Glutamatergic neuron (in vitro differentiated cells): ENCODE measurements at regions not wholly inside any gene's neighbourhood (a gene's known extent, or its start where the extent isn't known, plus 50 kb on each side); places are given as distances from the start of the nearest gene placed in this dataset.
"Not testable (repeated sequence)": the region's sequence is repeated elsewhere in the genome, so short reads cannot be mapped to it uniquely, and the experiment has no call there.

Experiments used
- DNase-seq: peaks from one replicate; pipeline ENCODE4 v3.0.0; 2022
- H3K27ac Mint-ChIP-seq: one replicate; pipeline ENCODE4 v1.8.0; 2020; ENCODE audit warnings: mild to moderate bottlenecking, mixed read lengths, inconsistent platforms; ENCODE audit not compliant: unreplicated experiment
- H3K27me3 Mint-ChIP-seq: one replicate; pipeline ENCODE4 v1.8.0; 2020; ENCODE audit warnings: mild to moderate bottlenecking, moderate library complexity, mixed read lengths, inconsistent platforms; ENCODE audit not compliant: unreplicated experiment
- H3K36me3 Mint-ChIP-seq: one replicate; pipeline ENCODE4 v1.8.0; 2020; ENCODE audit warnings: mild to moderate bottlenecking, mixed read lengths, inconsistent platforms; ENCODE audit not compliant: unreplicated experiment
- H3K4me1 Mint-ChIP-seq: one replicate; pipeline ENCODE4 v1.8.0; 2020; ENCODE audit warnings: mild to moderate bottlenecking, low read depth, mixed read lengths, inconsistent platforms; ENCODE audit not compliant: unreplicated experiment
- H3K4me3 Mint-ChIP-seq: one replicate; pipeline ENCODE4 v1.8.0; 2020; ENCODE audit warnings: mild to moderate bottlenecking, mixed read lengths, inconsistent platforms; ENCODE audit not compliant: unreplicated experiment
- H3K9me3 Mint-ChIP-seq: one replicate; pipeline ENCODE4 v1.8.0; 2020; ENCODE audit warnings: mild to moderate bottlenecking, moderate library complexity, mixed read lengths, inconsistent platforms; ENCODE audit not compliant: unreplicated experiment
- TF ChIP-seq, protein P1 (sequence below): fragments of 200-600 bp; sonication (generic); IDR thresholded peaks from one replicate; pipeline ENCODE4 v1.5.0; 2021; ENCODE audit not compliant: partially characterized antibody, unreplicated experiment

DNA sequence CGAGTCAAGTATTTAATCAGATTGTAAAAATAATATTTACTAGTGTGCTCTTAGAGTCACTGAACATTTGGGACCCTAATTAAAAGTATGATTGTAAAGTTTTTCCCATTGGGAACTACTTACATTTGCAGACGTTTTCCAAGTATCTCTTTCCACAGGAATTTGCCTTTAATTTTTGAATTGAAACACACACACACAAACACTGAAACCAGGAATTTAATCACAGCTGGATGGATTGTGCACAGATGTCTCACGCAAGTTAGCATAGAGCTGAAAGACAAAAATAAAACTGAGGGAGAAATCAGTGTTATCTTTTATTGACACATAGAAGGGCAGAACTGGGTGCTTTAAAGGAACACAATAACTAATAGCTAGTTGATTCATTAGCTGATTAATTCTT, 230.7 kb downstream of the RND3 start:
- Mint-ChIP-seq H3K27me3 (no peaks in the 10 kb centered on the region), H3K36me3 (no peaks in the 10 kb centered on the region), H3K27ac (no peak overlapping the region), H3K4me1 (no peaks in the 10 kb centered on the region), H3K4me3 (no peak overlapping the region), H3K9me3 (no peaks in the 10 kb centered on the region)
- TF ChIP-seq, protein P1, sequence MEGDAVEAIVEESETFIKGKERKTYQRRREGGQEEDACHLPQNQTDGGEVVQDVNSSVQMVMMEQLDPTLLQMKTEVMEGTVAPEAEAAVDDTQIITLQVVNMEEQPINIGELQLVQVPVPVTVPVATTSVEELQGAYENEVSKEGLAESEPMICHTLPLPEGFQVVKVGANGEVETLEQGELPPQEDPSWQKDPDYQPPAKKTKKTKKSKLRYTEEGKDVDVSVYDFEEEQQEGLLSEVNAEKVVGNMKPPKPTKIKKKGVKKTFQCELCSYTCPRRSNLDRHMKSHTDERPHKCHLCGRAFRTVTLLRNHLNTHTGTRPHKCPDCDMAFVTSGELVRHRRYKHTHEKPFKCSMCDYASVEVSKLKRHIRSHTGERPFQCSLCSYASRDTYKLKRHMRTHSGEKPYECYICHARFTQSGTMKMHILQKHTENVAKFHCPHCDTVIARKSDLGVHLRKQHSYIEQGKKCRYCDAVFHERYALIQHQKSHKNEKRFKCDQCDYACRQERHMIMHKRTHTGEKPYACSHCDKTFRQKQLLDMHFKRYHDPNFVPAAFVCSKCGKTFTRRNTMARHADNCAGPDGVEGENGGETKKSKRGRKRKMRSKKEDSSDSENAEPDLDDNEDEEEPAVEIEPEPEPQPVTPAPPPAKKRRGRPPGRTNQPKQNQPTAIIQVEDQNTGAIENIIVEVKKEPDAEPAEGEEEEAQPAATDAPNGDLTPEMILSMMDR, result no peak
- no peak for DNase-seq

DNA sequence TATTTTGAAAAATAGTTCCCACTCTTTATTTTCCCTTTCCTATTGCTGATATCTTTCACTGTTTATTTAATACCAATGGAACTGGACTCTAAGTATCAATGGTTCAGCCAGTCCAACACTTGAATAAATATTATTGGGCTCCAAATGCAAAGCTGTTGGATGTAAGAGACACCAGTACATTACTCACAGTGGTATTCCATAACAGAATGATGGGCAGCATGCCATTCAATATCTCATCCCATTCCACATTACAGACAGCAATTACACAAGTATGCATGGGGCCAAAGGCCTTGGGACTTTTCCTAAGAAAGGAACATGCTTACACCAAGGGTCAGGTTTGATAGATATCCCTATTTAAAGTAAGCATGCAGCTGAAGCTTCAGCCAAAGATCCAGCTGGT, 231.9 kb downstream of the RND3 start:
- Mint-ChIP-seq H3K27me3 (no peaks in the 10 kb centered on the region), H3K4me1 (no peaks in the 10 kb centered on the region), H3K27ac (no peak overlapping the region), H3K9me3 (no peaks in the 10 kb centered on the region), H3K4me3 (no peak overlapping the region), H3K36me3 (no peaks in the 10 kb centered on the region)
- no peak for DNase-seq
- TF ChIP-seq, protein P1, result no peak

DNA sequence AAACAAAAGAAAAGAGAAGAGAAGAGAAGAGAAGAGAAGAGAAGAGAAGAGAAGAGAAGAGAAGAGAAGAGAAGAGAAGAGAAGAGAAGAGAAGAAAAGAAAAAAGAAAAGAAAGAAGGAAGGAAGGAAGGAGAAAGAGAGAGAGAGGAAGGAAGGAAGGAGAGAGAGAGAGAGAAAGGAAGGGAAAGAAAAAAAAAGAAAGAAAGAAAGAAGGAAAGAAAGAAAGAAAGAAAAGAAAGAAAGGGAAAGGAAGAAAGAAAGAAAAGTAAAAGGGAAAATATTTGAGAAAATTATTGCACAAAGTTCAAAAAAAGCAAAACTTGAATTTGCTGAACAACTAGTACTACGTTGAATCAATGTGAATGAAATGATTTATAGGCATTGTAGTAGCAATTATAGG, 237.7 kb downstream of the RND3 start:
- H3K27ac Mint-ChIP-seq, H3K36me3 Mint-ChIP-seq, H3K4me3 Mint-ChIP-seq, H3K27me3 Mint-ChIP-seq, H3K9me3 Mint-ChIP-seq, DNase-seq, H3K4me1 Mint-ChIP-seq: not testable (repeated sequence)

DNA sequence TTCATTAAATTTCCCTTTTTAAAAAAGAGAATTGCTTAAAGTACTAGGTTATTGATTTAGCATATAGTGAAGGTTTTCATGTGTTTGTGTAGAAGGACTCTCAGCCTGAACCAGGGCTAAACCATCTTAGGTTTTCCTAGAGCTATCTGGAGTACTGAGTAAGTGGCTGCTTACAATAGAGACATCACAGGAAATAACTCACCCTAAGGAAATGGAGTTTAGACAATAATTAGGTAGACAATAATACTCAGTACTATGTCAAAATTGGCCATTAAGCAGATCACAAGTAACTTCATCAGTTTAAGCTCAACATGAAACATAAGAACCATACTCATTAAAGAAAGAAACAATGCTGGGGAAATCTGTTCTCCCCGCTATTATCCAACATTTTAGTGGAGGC, 240.0 kb downstream of the RND3 start:
- Mint-ChIP-seq H3K36me3 (no peaks in the 10 kb centered on the region), H3K9me3 (no peaks in the 10 kb centered on the region), H3K4me3 (no peak overlapping the region), H3K4me1 (no peaks in the 10 kb centered on the region), H3K27me3 (no peaks in the 10 kb centered on the region), H3K27ac (no peak overlapping the region)
- no peak for DNase-seq
- TF ChIP-seq, protein P1, result no peak

DNA sequence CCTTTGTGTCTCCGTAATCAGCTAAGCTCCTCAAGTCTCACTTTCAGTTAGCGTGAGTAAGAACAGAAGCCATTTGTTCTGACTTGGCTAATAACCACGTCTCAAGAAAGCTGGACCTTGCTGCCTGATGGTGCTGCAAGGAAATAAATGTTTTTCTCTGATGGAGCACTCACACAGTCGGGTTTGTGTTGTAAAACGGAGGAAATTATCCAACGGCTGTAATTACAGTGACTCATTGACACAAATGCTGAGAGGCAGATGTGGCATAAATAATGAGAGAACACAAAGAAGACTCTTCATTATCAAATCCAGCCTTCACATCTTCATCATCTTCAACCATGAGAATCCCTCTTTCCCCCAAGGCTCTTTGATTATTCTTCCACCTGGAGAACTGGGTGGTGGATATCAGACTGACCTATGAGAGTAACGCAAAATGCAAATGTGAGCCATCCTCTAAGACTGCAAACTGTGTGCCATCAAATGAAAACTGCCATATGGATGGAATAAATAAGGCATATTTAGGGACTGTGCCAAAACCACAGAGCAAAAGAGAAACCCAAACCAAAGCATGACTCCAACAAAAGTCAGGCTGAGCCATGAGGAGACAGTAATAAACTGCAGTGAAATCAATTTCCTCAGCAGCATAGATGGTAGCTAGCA, 252.6 kb downstream of the RND3 start:
- Mint-ChIP-seq H3K9me3 (no peaks in the 10 kb centered on the region), H3K36me3 (no peaks in the 10 kb centered on the region), H3K27me3 (no peaks in the 10 kb centered on the region), H3K27ac (no peak overlapping the region), H3K4me3 (no peak overlapping the region), H3K4me1 (no peaks in the 10 kb centered on the region)
- DNase-seq, result no peak
- TF ChIP-seq, protein P1, result no peak
